GM19025 (cell line): ENCODE measurements at regions not wholly inside any gene's neighbourhood (a gene's known extent, or its start where the extent isn't known, plus 50 kb on each side); places are given as distances from the start of the nearest gene placed in this dataset.
"Not testable (repeated sequence)": the region's sequence is repeated elsewhere in the genome, so short reads cannot be mapped to it uniquely, and the experiment has no call there.

Experiments used
- ATAC-seq: cut with Tn5 transposase; IDR thresholded peaks from one replicate; pipeline ENCODE4 v1.9.1; 2021; ENCODE audit warnings: mild to moderate bottlenecking, low read depth, moderate library complexity; ENCODE audit not compliant: unreplicated experiment

DNA sequence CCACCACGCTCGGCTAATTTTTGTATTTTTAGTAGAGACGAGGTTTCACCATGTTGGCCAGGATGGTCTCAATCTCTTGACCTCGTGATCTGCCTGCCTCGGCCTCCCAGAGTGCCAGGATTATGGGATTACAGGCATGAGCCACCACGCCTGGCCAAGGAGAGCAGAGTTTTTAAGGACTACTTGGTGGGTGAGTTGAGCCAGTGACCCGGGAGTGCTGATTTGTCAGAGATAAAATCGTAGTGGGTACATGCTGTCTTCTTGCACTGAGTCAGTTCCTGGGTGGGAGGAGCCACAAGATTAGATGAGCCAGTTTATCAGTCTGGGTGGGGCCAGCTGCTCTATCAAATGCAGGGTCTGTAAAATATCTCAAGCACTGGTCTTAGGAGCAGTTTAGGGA is 361.7 kb downstream of the TYW1 start:
- not testable (repeated sequence) for ATAC-seq

GRCh38 chr7:67358738-67359137 is 362.1 kb downstream of the TYW1 start:
- ATAC-seq, result not testable (repeated sequence)

- no peak for ATAC-seq
Measured at GRCh38 chr7:67359900-67360299, 363.3 kb downstream of the TYW1 start.

DNA sequence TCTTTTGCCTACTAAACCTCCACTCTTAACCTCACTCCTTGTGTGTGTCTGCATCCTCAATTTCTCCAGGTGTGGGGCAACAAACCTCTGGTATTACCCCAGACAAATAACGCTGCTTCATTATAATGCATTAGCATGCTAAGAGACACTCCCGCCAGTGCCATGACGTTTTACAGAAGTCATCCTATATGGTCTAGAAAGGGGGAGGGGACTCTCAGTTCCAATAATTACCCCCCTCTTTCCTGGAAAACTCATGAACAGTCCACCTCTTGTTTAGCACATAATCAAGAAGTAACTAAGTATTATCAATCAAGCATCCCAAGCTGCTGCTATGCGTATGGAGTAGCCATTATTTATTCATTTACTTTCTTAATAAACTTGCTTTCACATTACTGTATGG is 364.5 kb downstream of the TYW1 start:
- no peak for ATAC-seq

- ATAC-seq, result no peak
Measured at GRCh38 chr7:67364441-67365017, 367.9 kb downstream of the TYW1 start.

- peak; percentile 98 for ATAC-seq
Measured at GRCh38 chr7:67371429-67372305, 375.0 kb downstream of the TYW1 start.

GRCh38 chr7:67373389-67373788 is 376.8 kb downstream of the TYW1 start:
- ATAC-seq, result not testable (repeated sequence)

DNA sequence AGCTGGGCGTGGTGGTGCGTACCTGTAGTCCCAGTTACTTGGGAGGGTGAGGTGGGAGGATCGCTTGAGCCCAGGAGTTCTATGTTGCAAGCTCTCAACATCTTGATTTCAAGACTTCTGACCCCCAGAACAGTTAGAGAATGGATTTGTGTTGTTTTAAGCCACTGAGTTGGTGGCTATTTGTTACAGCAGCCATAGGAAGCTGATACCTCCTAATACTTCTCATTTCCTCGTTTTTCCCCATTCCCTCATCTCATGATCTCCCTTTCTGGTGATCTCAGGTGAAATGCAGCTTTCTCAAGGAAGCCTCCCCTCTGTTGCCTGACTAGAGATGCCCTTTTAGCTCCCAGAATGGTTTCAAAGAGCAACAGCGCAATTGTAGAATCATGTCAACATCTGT is 378.8 kb downstream of the TYW1 start:
- no peak for ATAC-seq

DNA sequence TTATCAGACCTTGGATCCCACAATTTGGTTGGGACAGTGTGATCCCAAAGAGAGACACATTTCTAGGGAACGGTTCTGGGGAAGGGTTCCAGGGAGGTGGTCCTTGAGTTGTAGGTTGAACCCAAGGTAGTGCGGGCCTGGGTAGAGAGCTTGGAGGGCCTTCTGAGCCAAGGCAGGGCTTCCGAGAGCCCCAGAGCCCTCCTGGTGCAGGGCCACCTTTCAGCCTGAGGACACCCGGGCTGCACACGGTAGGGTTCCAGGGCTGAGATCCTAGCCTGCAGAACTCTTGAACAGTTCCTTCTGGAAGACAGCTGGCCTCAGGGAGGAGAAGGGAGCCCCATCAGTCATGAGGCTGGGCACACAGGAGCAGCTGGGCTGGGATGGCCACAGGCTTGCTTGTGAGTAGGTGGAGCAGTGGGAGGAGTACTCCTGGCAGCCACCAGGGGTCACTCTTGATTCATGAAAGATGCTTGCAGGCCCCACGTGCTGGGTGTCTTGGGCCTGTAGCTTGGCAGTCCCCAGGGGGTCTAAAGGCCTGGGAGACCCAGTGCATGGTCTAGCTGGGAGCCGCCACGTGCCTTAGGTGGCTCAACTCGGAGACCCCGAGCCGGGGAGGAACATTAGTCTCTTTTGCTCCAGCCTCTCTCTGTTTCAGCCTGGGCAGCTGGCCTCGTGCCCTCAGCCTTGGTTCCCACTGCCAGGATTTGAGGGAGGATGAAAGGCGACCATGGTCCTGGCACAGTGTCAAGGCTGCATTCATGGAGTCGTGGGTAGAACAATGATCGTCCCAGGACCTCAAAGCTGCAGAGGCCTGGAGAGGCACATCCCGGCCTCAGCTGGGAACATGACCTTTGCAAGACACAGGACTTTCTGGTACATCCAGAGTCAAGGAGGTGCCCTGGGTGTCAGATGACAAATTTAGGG is 381.6 kb downstream of the TYW1 start:
- peak; percentile 86 for ATAC-seq

DNA sequence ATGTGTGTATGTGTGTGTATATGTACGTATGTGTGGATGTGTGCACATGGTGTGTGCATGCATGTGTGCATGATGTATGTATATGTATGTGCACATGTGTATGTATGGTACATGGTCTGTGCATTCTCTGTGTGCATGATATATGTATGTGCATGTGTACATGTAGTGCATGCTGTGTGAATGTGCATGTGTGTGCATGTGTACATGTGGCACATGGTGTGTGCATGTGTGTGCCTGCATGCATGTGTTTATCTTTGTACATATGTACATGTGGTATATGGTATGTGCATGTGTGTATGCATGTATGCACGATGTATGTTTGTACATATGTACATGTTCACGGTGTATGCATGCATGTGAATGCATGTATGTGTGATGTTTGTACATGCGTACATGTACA is 383.7 kb downstream of the TYW1 start:
- ATAC-seq, result no peak

DNA sequence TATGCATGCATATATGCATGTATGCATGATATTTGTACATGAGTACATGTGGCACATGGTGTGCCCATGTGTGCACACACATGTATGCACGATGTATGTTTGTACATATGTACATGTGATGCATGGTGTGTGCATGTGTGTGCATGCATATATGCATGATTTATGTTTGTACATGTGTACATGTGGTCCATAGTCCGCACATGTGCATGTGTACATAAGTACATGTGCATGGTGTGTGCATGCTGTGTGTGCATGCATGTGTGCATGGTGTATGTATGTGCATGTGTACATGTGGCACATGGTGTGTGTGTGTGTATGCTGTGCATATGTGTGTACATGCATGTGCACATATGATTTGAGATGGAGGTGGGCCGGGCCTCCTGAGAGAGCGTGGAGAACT is 384.2 kb downstream of the TYW1 start:
- ATAC-seq, result no peak

- ATAC-seq, result no peak
Measured at GRCh38 chr7:67387851-67388250, 391.2 kb downstream of the TYW1 start.

DNA sequence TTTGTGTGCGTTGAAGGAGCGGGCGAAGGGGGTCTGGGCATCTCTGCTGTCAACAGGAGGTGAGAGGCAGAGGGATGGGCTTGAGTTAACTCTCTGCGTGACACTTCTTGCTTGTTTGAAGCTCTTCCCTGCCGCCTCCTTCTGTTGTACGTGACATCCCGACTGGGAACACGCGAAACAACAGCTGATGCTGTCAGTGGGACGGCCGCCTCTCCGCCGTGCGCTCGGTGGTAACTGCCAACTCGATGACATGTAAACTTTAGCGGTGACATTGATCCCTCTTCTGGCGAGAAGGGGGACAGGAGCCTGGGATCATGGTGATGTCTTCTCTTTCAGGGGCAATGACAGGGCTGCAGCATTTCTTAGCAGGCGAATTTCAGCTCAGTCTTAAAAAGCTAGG is 394.5 kb downstream of the TYW1 start:
- ATAC-seq, result no peak

DNA sequence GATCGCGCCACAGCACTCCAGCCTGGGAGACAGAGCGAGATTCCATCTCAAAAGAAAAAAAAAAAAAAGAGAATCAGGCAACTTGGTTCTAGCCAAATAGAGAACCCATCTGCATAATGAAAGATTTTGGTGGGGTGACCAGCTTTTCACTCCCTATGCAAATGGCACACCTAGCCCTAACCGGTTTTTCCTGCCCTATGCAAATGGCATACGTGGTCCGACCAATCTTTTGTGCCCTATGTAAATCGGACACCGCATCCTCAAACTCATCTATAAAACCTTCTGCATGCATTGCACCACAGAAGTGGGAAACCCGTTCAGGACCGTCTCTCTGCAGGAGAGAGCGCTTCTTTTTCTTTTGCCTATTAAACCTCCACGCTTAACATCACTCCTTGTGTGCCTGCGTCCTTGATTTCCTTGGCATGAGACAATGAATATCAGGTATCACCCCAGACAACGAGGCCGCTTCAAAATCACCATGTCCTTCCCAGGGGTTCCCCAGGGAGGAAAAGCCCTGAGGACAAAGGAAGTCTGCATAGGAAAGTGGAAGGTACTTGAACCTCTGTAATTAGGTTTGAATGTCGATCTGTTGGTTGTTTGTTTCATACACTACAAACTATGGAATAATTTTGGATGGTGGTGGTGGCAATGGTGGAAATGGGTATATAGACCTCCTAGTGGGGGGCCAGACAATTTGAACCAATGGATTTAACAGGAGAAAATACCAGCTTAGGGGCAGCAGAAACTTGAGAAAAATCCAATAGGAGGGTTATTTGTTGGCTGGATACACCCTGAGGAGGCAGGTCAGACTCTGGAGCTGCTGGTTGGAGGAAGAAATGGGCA is 396.2 kb downstream of the TYW1 start:
- no peak for ATAC-seq

GRCh38 chr7:67393903-67394302 is 397.3 kb downstream of the TYW1 start:
- no peak for ATAC-seq

- ATAC-seq, result no peak
Measured at GRCh38 chr7:67398916-67399315, 402.3 kb downstream of the TYW1 start.

- ATAC-seq, result no peak
Measured at GRCh38 chr7:67401492-67401891, 404.9 kb downstream of the TYW1 start.

DNA sequence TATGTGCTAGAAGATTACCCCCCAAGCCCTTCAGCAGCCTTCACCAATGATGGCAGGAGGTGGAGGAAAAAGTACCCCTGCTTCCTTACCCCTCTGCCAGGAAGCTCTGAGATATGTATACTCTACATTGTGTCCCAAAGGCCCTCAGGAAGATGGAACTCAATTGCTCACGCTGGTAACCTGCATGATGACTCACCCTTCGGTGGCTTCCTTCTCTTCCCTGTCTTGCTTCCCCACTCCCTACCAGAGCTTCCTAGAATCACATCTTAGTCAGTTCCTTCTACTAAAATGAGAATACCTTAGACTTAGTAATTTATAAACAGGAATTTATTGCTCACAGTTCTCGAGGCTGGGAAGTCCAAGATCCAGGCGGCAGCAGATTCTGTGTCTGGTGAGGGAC is 405.6 kb downstream of the TYW1 start:
- ATAC-seq, result no peak

DNA sequence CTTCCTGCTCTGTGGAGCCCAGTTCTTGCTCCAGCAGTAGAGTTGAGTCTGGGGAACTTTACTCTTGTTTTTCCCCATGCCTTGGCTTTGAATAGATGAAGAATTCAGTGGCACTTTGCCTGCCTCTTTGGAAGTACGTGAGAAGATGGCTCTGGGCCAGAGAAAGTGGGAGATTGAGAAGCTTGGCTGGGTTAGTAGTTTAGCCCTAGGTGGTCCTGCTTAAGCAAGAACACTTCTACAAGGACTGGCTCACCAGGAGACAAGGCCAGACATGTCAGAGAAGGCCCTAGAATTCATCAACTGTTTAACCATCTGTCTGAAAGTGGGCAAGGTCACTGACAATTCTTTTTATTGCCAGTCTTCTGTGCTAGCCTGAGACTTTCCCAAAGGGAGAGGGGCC is 410.3 kb downstream of the TYW1 start:
- ATAC-seq, result no peak

DNA sequence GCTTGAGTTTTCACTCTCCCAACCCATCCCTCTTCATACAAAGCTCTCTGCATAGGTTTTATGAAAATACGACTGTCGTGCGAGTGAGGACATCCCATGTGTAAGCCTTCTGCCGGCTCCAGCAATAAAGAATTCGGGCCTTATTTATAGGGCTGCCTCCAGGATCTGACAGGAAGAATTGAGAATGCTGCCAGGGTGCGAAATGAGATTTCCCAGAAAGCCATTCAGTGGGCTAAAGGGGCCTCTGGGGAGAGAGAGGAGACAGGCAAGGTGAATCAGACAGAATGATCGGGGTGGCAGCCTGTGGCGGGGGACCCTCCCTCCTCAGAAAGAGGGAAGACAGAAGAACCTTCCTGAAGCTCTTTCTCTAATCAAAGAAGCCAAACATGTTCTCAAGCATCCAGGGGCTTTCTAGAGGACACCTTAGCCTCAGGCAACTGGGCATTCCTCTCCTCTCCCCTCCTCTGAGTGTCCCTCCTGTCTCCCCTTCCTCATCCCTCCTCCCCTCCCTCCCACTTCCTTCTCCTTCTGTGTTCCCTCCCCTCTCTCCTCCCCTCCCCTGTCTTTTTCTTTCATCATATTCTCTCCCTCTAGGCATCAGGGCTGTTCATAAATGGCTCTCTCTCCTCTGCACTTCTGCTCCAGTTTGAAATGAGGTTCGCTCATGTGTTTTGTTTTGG is 410.9 kb downstream of the TYW1 start:
- ATAC-seq, result no peak
